Hepatocyte (in vitro differentiated cells): ENCODE measurements at regions not wholly inside any gene's neighbourhood (a gene's known extent, or its start where the extent isn't known, plus 50 kb on each side); places are given as distances from the start of the nearest gene placed in this dataset.

Source experiments
- DNase-seq: peaks from one replicate; pipeline ENCODE4 v3.0.0-alpha.2; 2016; ENCODE audit warnings: low spot score
- H2AFZ ChIP-seq: fragments of 200-600 bp; sonication (generic); 2 replicates; pipeline ENCODE4 v1.6.0; 2016; ENCODE audit warnings: antibody characterized with exemption, mild to moderate bottlenecking
- H3K27ac ChIP-seq: fragments of 200-600 bp; sonication (generic); 2 replicates; pipeline ENCODE4 v1.5.1; 2016; ENCODE audit warnings: mild to moderate bottlenecking
- H3K27me3 ChIP-seq: fragments of 200-600 bp; sonication (generic); 2 replicates; pipeline ENCODE4 v1.6.1; 2016
- H3K36me3 ChIP-seq: fragments of 200-600 bp; sonication (generic); replicated peaks from 2 replicates; pipeline ENCODE4 v1.5.1; 2016; ENCODE audit warnings: low read depth; ENCODE audit not compliant: insufficient read depth
- H3K4me1 ChIP-seq: fragments of 200-600 bp; sonication (generic); 2 replicates; pipeline ENCODE4 v1.5.1; 2016; ENCODE audit warnings: mild to moderate bottlenecking, moderate library complexity; ENCODE audit not compliant: insufficient read depth
- H3K4me2 ChIP-seq: fragments of 200-600 bp; sonication (generic); 2 replicates; pipeline ENCODE4 v1.6.0; 2016
- H3K4me3 ChIP-seq: fragments of 200-600 bp; sonication (generic); 2 replicates; pipeline ENCODE4 v1.5.1; 2016; ENCODE audit warnings: mild to moderate bottlenecking
- H3K79me2 ChIP-seq: fragments of 200-600 bp; sonication (generic); 2 replicates; pipeline ENCODE4 v1.6.0; 2017; ENCODE audit warnings: mild to moderate bottlenecking
- H3K9me2 ChIP-seq: fragments of 200-600 bp; sonication (generic); replicated peaks from 2 replicates; pipeline ENCODE4 v1.6.0; 2017; ENCODE audit warnings: mild to moderate bottlenecking; ENCODE audit not compliant: insufficient read depth
- H3K9me3 ChIP-seq: fragments of 200-600 bp; sonication (generic); 2 replicates; pipeline ENCODE4 v1.5.1; 2016; ENCODE audit warnings: low read depth, mild to moderate bottlenecking
- H4K20me1 ChIP-seq: fragments of 200-600 bp; sonication (generic); 2 replicates; pipeline ENCODE4 v1.6.0; 2016; ENCODE audit warnings: mild to moderate bottlenecking; ENCODE audit not compliant: insufficient read depth, poor library complexity, severe bottlenecking
- EZH2 ChIP-seq: fragments of 200-600 bp; sonication (generic); IDR thresholded peaks from 2 replicates; pipeline ENCODE4 v1.6.1; 2016; ENCODE audit warnings: antibody characterized with exemption, mild to moderate bottlenecking, borderline replicate concordance
- EZH2phosphoT487 ChIP-seq: fragments of 200-600 bp; sonication (generic); IDR thresholded peaks from one replicate; pipeline ENCODE4 v1.6.1; 2018; ENCODE audit warnings: antibody characterized with exemption, mild to moderate bottlenecking, low read depth, moderate library complexity; ENCODE audit not compliant: unreplicated experiment, severe bottlenecking
- WGBS: methylation state at CpG from one replicate; pipeline ENCODE4 v1.1.6; 2016; ENCODE audit warnings: low lambda C conversion rate; ENCODE audit errors: missing lambda C conversion rate; 5-methylcytosine and 5-hydroxymethylcytosine counted together
- TF ChIP-seq, protein P1 (sequence below): fragments of 200-600 bp; sonication (generic); IDR thresholded peaks from 2 replicates; pipeline ENCODE4 v1.5.1; 2016; ENCODE audit warnings: antibody characterized with exemption, mild to moderate bottlenecking; ENCODE audit not compliant: poor library complexity

GRCh38 chr9:29129763-29130162, 1556.5 kb upstream of the C9orf72 start:
- Histone ChIP-seq H3K79me2 (no peaks in the 10 kb centered on the region), H3K4me1 (no peaks in the 10 kb centered on the region), H3K4me3 (no peak overlapping the region), H3K27me3 (no peaks in the 10 kb centered on the region), H2AFZ (no peak overlapping the region), H3K9me3 (no peaks in the 10 kb centered on the region), H4K20me1 (no peaks in the 10 kb centered on the region), H3K27ac (no peak overlapping the region), H3K4me2 (no peak overlapping the region), H3K36me3 (no peaks in the 10 kb centered on the region), H3K9me2 (no peaks in the 10 kb centered on the region)
- no peak for DNase-seq
- no peak for TF ChIP-seq EZH2phosphoT487
- TF ChIP-seq, protein P1, sequence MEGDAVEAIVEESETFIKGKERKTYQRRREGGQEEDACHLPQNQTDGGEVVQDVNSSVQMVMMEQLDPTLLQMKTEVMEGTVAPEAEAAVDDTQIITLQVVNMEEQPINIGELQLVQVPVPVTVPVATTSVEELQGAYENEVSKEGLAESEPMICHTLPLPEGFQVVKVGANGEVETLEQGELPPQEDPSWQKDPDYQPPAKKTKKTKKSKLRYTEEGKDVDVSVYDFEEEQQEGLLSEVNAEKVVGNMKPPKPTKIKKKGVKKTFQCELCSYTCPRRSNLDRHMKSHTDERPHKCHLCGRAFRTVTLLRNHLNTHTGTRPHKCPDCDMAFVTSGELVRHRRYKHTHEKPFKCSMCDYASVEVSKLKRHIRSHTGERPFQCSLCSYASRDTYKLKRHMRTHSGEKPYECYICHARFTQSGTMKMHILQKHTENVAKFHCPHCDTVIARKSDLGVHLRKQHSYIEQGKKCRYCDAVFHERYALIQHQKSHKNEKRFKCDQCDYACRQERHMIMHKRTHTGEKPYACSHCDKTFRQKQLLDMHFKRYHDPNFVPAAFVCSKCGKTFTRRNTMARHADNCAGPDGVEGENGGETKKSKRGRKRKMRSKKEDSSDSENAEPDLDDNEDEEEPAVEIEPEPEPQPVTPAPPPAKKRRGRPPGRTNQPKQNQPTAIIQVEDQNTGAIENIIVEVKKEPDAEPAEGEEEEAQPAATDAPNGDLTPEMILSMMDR: no peak
- TF ChIP-seq EZH2: no peak
- 85% methylated on average over 1 of the region's 1 CpG for WGBS

- no peak overlapping the region for H3K4me2 ChIP-seq
- H3K4me1 ChIP-seq: no peaks in the 10 kb centered on the region
- WGBS: 87% methylated on average over 1 of the region's 1 CpG
- no peaks in the 10 kb centered on the region for H3K79me2 ChIP-seq
- H3K27ac ChIP-seq: no peak overlapping the region
- H3K36me3 ChIP-seq: no peaks in the 10 kb centered on the region
- no peaks in the 10 kb centered on the region for H3K9me2 ChIP-seq
- H4K20me1 ChIP-seq: no peaks in the 10 kb centered on the region
- peaks cover 7% of the 10 kb centered on the region for H3K9me3 ChIP-seq
- no peaks in the 10 kb centered on the region for H3K27me3 ChIP-seq
- no peak overlapping the region for H2AFZ ChIP-seq
- DNase-seq: no peak
- TF ChIP-seq EZH2phosphoT487 (no peak), EZH2 (no peak)
- TF ChIP-seq, protein P1: no peak
- no peak overlapping the region for H3K4me3 ChIP-seq
Measured at GRCh38 chr9:29144476-29144875, 1571.2 kb upstream of the C9orf72 start.

- Histone ChIP-seq H3K4me1 (no peaks in the 10 kb centered on the region), H3K9me3 (no peaks in the 10 kb centered on the region), H3K4me3 (no peak overlapping the region), H3K36me3 (no peaks in the 10 kb centered on the region), H4K20me1 (no peaks in the 10 kb centered on the region), H3K9me2 (no peaks in the 10 kb centered on the region), H3K4me2 (no peak overlapping the region), H3K27me3 (no peaks in the 10 kb centered on the region), H2AFZ (no peak overlapping the region), H3K27ac (no peak overlapping the region), H3K79me2 (no peaks in the 10 kb centered on the region)
- TF ChIP-seq EZH2 (no peak), EZH2phosphoT487 (no peak)
- TF ChIP-seq, protein P1: no peak
- 80% methylated on average over 3 of the region's 3 CpGs for WGBS
- DNase-seq: no peak
Measured at GRCh38 chr9:29150606-29151005, 1577.3 kb upstream of the C9orf72 start.

GRCh38 chr9:29160763-29161353, 1587.6 kb upstream of the C9orf72 start:
- Histone ChIP-seq H3K4me3 (no peak overlapping the region), H3K27me3 (no peaks in the 10 kb centered on the region), H3K9me2 (no peaks in the 10 kb centered on the region), H3K27ac (no peak overlapping the region), H3K9me3 (no peaks in the 10 kb centered on the region), H3K4me2 (no peak overlapping the region), H3K79me2 (no peaks in the 10 kb centered on the region), H3K4me1 (no peaks in the 10 kb centered on the region), H4K20me1 (no peaks in the 10 kb centered on the region), H3K36me3 (no peaks in the 10 kb centered on the region), H2AFZ (no peak overlapping the region)
- TF ChIP-seq EZH2phosphoT487: no peak
- TF ChIP-seq, protein P1: no peak
- no peak for TF ChIP-seq EZH2
- no peak for DNase-seq
- WGBS: 87% methylated on average over 6 of the region's 6 CpGs
